ENCODE measurements at regions not wholly inside any gene's neighbourhood (a gene's known extent, or its start where the extent isn't known, plus 50 kb on each side); places are given as distances from the start of the nearest gene placed in this dataset.
A peak's percentile ranks its signal among the peaks of the same experiment; 100 is the strongest.

GRCh38 chr2:83703598-83703997 is 755.5 kb downstream of the SUCLG1 start:
- Mint-ChIP-seq H3K27me3 (no peaks in the 10 kb centered on the region), H3K4me3 (no peak overlapping the region)
- no peak for TF ChIP-seq CTCF (conservative IDR thresholded peaks at IDR 0.05)

GRCh38 chr2:83696838-83697237 is 762.2 kb downstream of the SUCLG1 start:
- TF ChIP-seq CTCF (conservative IDR thresholded peaks at IDR 0.05), result no peak
- Mint-ChIP-seq H3K9me3 (peaks cover 19% of the 10 kb centered on the region), H3K36me3 (peaks cover 4% of the 10 kb centered on the region), H3K4me3 (no peak overlapping the region), H3K27me3 (no peaks in the 10 kb centered on the region), H3K27ac (no peak overlapping the region), H3K4me1 (ENCODE audit: unreplicated experiment) (peaks cover 6% of the 10 kb centered on the region)
- no peak for DNase-seq (ENCODE audit: extremely low spot score, unreplicated experiment)

More at GRCh38 chr2:83703598-83703997, 755.5 kb downstream of the SUCLG1 start:
- Mint-ChIP-seq H3K9me3 (no peaks in the 10 kb centered on the region), H3K27ac (no peak overlapping the region), H3K4me1 (ENCODE audit: unreplicated experiment) (no peaks in the 10 kb centered on the region), H3K36me3 (no peaks in the 10 kb centered on the region)
- DNase-seq (ENCODE audit: extremely low spot score, unreplicated experiment), result no peak

GRCh38 chr2:83695530-83695929 is 763.5 kb downstream of the SUCLG1 start:
- Mint-ChIP-seq H3K27ac (no peak overlapping the region), H3K4me3 (no peak overlapping the region), H3K27me3 (no peaks in the 10 kb centered on the region), H3K4me1 (ENCODE audit: unreplicated experiment) (peaks cover 6% of the 10 kb centered on the region), H3K36me3 (peaks cover 4% of the 10 kb centered on the region), H3K9me3 (peaks cover 19% of the 10 kb centered on the region)
- no peak for TF ChIP-seq CTCF (conservative IDR thresholded peaks at IDR 0.05)
- no peak for DNase-seq (ENCODE audit: extremely low spot score, unreplicated experiment)

- no peak for TF ChIP-seq CTCF (conservative IDR thresholded peaks at IDR 0.05)
- peaks cover 4% of the 10 kb centered on the region for H3K36me3 Mint-ChIP-seq
- peak overlapping the region; percentile 41 for H3K27ac Mint-ChIP-seq
- DNase-seq (ENCODE audit: extremely low spot score, unreplicated experiment), result no peak
- H3K4me3 Mint-ChIP-seq, result no peak overlapping the region
- H3K4me1 Mint-ChIP-seq (ENCODE audit: unreplicated experiment), result peaks cover 6% of the 10 kb centered on the region
- no peaks in the 10 kb centered on the region for H3K27me3 Mint-ChIP-seq
- H3K9me3 Mint-ChIP-seq, result peaks cover 19% of the 10 kb centered on the region
Measured at GRCh38 chr2:83695037-83695436, 764.0 kb downstream of the SUCLG1 start.

- Mint-ChIP-seq H3K27ac (no peak overlapping the region), H3K36me3 (no peaks in the 10 kb centered on the region), H3K4me1 (ENCODE audit: unreplicated experiment) (no peaks in the 10 kb centered on the region), H3K27me3 (no peaks in the 10 kb centered on the region), H3K9me3 (peaks cover 4% of the 10 kb centered on the region), H3K4me3 (no peak overlapping the region)
- no peak for DNase-seq (ENCODE audit: extremely low spot score, unreplicated experiment)
- TF ChIP-seq CTCF (conservative IDR thresholded peaks at IDR 0.05), result no peak
Measured at GRCh38 chr2:83689402-83689801, 769.7 kb downstream of the SUCLG1 start.

GRCh38 chr2:83686863-83687262 is 772.2 kb downstream of the SUCLG1 start:
- TF ChIP-seq CTCF (conservative IDR thresholded peaks at IDR 0.05), result no peak
- H3K9me3 Mint-ChIP-seq, result no peaks in the 10 kb centered on the region
- H3K36me3 Mint-ChIP-seq, result no peaks in the 10 kb centered on the region
- no peak overlapping the region for H3K27ac Mint-ChIP-seq
- no peak overlapping the region for H3K4me3 Mint-ChIP-seq
- DNase-seq (ENCODE audit: extremely low spot score, unreplicated experiment), result no peak
- H3K4me1 Mint-ChIP-seq (ENCODE audit: unreplicated experiment), result no peaks in the 10 kb centered on the region
- no peaks in the 10 kb centered on the region for H3K27me3 Mint-ChIP-seq
